Esophagus squamous epithelium (tissue), 5 donors: ENCODE measurements at regions not wholly inside any gene's neighbourhood (a gene's known extent, or its start where the extent isn't known, plus 50 kb on each side); places are given as distances from the start of the nearest gene placed in this dataset.
A peak's percentile ranks its signal among the peaks of the same experiment; 100 is the strongest.

Experiments used
- DNase-seq: peaks from one replicate; lab custom pipeline; 2025; lab: John Stamatoyannopoulos, UW
- H3K27ac ChIP-seq, 4 donors: fragments of 200-600 bp; sonication (generic); one replicate each; pipeline ENCODE4 v1.5.1; 2016 to 2019; ENCODE audit warnings: mild to moderate bottlenecking in 1 of 4
- H3K27me3 ChIP-seq, 4 donors: fragments of 200-600 bp; sonication (generic); 1 replicate in 3 of 4; 2 replicates in 1 of 4; pipeline versions ENCODE4 v1.5.1 to v1.6.0; 2017 to 2021; ENCODE audit warnings: antibody characterized with exemption in 1 of 4
- H3K36me3 ChIP-seq, 3 donors: fragments of 200-600 bp; sonication (generic); one replicate each; pipeline ENCODE4 v1.5.1; 2016 to 2019
- H3K4me1 ChIP-seq, 3 donors: fragments of 200-600 bp; sonication (generic); one replicate each; pipeline ENCODE4 v1.5.1; 2017 to 2019
- H3K4me3 ChIP-seq, 4 donors: fragments of 200-600 bp; sonication (generic); 1 replicate in 3 of 4; 2 replicates in 1 of 4; pipeline ENCODE4 v1.5.1; 2016 to 2019; ENCODE audit warnings: mild to moderate bottlenecking in 2 of 4, moderate library complexity in 1 of 4
- H3K9me3 ChIP-seq, 3 donors: fragments of 200-600 bp; sonication (generic); one replicate each; pipeline ENCODE4 v1.5.1; 2016 to 2019
- POLR2A ChIP-seq, 4 donors: fragments of 450-650 bp; IDR thresholded peaks; one replicate each; pipeline ENCODE4 v1.6.1; 2017; ENCODE audit warnings: antibody characterized with exemption in 4 of 4, mild to moderate bottlenecking in 4 of 4, moderate library complexity in 3 of 4
- WGBS, 2 donors: methylation state at CpG; one replicate each; pipeline ENCODE4 v1.1.5; 2018; 5-methylcytosine and 5-hydroxymethylcytosine counted together
- intact Hi-C: fragments of 100-400 bp; cut with DNase I; formaldehyde crosslinking; loops from one replicate; pipeline ENCODE4 v1.15.0; 2022
- TF ChIP-seq, protein P1 (sequence below), 6 experiments: fragments of 450-650 bp in 4 of 6; fragments of 200-600 bp in 2 of 6; sonication (generic) in 2 of 6; IDR thresholded peaks; one replicate each; pipeline ENCODE4 v1.5.1; 2016 to 2019; ENCODE audit warnings: antibody characterized with exemption in 6 of 6, mild to moderate bottlenecking in 4 of 6, moderate library complexity in 4 of 6
- donor health status: DM: yes; HTN: yes; CAD: no.

DNA sequence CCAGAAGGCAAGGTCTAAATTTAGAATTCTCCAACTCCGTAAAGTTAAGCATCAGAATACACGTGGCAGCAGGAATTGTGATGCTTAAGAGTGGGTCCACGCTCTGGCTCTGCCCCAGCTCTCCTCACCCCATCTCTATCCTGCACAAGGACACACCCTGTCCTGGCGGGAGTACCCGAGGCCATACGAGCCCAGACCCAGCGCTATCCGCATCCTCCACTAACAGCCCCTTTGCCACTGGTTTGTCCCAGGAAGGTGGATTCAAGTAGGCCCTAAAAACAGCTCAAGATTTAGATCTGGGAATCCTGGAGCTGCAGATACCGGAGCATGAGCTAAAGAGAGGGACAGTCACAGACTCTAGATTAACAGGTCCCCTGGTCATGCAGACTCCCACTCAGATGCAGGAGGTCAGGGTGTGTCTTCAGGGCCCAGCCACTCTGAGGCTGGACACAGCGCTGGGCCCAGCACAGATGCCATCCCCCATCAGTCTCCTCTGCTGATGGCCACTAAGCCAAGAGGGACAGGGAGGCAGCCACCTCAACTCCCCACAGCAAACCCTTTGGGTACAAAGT is 393.3 kb downstream of the NPHP4 start:
- H3K36me3 ChIP-seq: no peaks in the 10 kb centered on the region
- no peak overlapping the region for H3K4me3 ChIP-seq
- no peak for TF ChIP-seq POLR2A (IDR thresholded peaks at IDR 0.05)
- TF ChIP-seq, protein P1, sequence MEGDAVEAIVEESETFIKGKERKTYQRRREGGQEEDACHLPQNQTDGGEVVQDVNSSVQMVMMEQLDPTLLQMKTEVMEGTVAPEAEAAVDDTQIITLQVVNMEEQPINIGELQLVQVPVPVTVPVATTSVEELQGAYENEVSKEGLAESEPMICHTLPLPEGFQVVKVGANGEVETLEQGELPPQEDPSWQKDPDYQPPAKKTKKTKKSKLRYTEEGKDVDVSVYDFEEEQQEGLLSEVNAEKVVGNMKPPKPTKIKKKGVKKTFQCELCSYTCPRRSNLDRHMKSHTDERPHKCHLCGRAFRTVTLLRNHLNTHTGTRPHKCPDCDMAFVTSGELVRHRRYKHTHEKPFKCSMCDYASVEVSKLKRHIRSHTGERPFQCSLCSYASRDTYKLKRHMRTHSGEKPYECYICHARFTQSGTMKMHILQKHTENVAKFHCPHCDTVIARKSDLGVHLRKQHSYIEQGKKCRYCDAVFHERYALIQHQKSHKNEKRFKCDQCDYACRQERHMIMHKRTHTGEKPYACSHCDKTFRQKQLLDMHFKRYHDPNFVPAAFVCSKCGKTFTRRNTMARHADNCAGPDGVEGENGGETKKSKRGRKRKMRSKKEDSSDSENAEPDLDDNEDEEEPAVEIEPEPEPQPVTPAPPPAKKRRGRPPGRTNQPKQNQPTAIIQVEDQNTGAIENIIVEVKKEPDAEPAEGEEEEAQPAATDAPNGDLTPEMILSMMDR (IDR thresholded peaks at IDR 0.05): no peak
- no peak overlapping the region for H3K27ac ChIP-seq
- peaks cover 0 to 24% (median 0%) of the 10 kb centered on the region in 4 donors for H3K27me3 ChIP-seq
- H3K9me3 ChIP-seq: no peaks in the 10 kb centered on the region
- intact Hi-C loops: no loop called here
- WGBS, 2 donors: 61 to 69% methylated on average over 4 to 8 of the region's 10 CpGs
- H3K4me1 ChIP-seq: peaks cover 8 to 27% (median 16%) of the 10 kb centered on the region in 3 donors
- no peak for DNase-seq

DNA sequence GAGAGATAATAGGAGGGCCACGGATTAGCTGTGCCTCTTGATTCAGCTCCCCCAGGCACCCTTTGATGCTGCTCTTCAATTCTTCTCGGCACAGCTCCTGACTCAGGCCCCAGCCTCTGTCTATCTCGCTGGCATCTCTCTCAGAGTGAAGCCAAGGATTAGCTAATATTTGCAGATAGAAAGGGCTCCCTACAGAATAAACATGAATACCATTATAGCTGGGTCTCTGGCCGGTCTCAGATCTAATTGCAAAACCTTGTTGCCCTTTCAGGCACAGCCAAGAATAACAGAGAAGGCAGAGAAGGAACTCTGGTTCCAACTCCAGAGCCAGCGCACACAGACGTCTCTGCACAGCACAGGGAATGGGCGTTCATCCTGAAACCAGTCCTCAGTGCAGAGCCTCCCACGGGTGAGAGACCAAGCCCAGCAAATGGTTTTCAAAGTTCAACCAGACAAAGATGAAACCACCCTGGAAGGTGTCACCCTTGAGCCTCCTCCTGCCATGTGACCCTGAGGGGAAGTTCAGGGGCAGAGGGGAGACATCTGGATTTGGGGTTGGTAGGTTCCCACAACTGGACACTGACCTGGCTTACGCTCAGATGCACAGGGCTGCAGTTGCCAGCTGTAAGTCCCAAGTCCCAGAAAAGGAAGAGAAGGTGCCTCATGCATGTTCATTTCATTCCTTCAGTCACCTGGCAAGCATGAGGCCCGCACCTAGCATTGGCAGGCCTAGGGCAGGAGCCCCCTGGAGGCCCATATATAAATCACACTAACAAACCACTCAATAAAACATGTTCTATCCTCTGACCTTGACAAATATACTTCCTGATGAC is 394.0 kb downstream of the NPHP4 start:
- intact Hi-C loops: no loop called here
- peak overlapping the region in 2 of 4 donors; percentile 36 to 39 for H3K27ac ChIP-seq
- WGBS, 2 donors: 32 to 44% methylated on average over 7 to 8 of the region's 10 CpGs

DNA sequence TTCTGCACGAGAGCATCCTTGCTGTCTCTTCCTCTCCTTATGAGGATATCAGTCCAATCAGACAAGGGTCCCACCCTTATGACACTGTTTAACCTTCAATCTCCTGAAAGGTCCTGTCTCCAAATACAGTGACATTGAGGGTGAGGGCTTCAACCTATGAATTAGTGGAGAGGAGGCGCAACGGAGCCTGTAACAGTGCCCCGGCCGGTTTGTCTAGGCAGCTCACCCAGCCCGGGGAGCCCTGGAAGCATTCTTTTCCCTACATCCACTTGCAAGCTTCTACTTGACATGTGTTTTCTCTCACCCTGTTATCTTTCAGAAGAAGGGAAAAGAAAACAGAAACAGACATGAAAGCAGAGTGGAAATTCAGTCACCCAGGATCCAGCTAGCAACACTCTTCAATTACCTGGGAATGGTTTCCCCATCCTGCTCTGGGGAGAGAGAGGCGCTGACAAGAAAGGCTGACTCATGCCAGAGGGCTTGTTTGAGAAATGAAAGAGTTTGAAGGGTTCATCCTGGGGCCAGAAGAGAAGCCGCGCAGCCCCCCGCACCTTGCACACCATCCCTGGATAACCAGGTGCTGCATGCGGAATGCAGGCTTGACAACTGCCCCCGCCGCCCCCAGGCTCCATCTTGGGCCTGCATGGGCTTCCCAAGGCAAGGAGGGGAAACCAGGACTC is 394.9 kb downstream of the NPHP4 start:
- 38 to 48% methylated on average over 12 to 13 of the region's 13 CpGs for WGBS, 2 donors

More for the DNA sequence above, 394.0 kb downstream of the NPHP4 start:
- H3K27me3 ChIP-seq: peaks cover 0 to 21% (median 0%) of the 10 kb centered on the region in 4 donors
- no peaks in the 10 kb centered on the region for H3K36me3 ChIP-seq
- TF ChIP-seq, protein P1 (IDR thresholded peaks at IDR 0.05): no peak
- no peak for TF ChIP-seq POLR2A (IDR thresholded peaks at IDR 0.05)
- H3K9me3 ChIP-seq: no peaks in the 10 kb centered on the region
- DNase-seq: no peak
- peaks cover 8 to 27% (median 16%) of the 10 kb centered on the region in 3 donors for H3K4me1 ChIP-seq
- no peak overlapping the region for H3K4me3 ChIP-seq

DNA sequence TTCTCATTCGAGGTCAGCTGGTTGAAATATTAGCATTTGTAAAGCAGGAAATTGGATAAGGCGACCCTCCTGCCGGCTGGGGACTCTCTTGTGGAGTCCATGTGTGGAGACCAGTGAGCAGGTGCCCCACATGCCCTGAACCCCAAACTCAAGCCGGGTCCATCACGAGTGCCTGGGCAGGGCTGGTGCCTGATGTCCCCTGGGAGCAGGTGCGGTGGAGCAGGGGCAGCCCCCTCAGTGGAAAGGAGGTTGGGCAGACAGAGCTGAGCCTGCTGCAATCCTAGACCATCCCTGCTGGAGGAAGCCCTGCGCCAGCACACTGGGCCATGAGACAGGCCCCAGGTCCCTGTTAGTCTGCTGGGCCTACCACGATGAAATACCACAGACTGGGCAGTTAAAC is 395.6 kb downstream of the NPHP4 start:
- peaks cover 0 to 16% (median 0%) of the 10 kb centered on the region in 4 donors for H3K27me3 ChIP-seq
- H3K4me1 ChIP-seq: peaks cover 8 to 27% (median 16%) of the 10 kb centered on the region in 3 donors
- intact Hi-C loops: no loop called here
- DNase-seq: no peak
- no peaks in the 10 kb centered on the region for H3K36me3 ChIP-seq
- H3K4me3 ChIP-seq: no peak overlapping the region
- TF ChIP-seq, protein P1 (IDR thresholded peaks at IDR 0.05): no peak
- TF ChIP-seq POLR2A (IDR thresholded peaks at IDR 0.05): no peak
- 57 to 77% methylated on average over 3 to 7 of the region's 8 CpGs for WGBS, 2 donors
- H3K9me3 ChIP-seq: no peaks in the 10 kb centered on the region
- no peak overlapping the region for H3K27ac ChIP-seq

More for the DNA sequence above, 394.9 kb downstream of the NPHP4 start:
- H3K27ac ChIP-seq: peak overlapping the region in 3 of 4 donors; percentile 11 to 39 (median 36)
- intact Hi-C loops: no loop called here
- H3K27me3 ChIP-seq: peaks cover 0 to 17% (median 0%) of the 10 kb centered on the region in 4 donors
- DNase-seq: no peak
- no peak overlapping the region for H3K4me3 ChIP-seq
- no peaks in the 10 kb centered on the region for H3K9me3 ChIP-seq
- H3K4me1 ChIP-seq: peaks cover 8 to 27% (median 16%) of the 10 kb centered on the region in 3 donors
- H3K36me3 ChIP-seq: no peaks in the 10 kb centered on the region
- TF ChIP-seq POLR2A (IDR thresholded peaks at IDR 0.05): no peak
- TF ChIP-seq, protein P1 (IDR thresholded peaks at IDR 0.05): no peak
